Esophagus muscularis mucosa (tissue), 4 donors: ENCODE measurements at regions not wholly inside any gene's neighbourhood (a gene's known extent, or its start where the extent isn't known, plus 50 kb on each side); places are given as distances from the start of the nearest gene placed in this dataset.

Source experiments
- CTCF ChIP-seq, 3 experiments: fragments of 200-600 bp in 2 of 3; fragments of 450-650 bp in 1 of 3; sonication (generic) in 2 of 3; IDR thresholded peaks; one replicate each; pipeline ENCODE4 v1.5.1; 2017 to 2019; ENCODE audit warnings: antibody characterized with exemption in 3 of 3, mild to moderate bottlenecking in 2 of 3, moderate library complexity in 1 of 3
- EP300 ChIP-seq: sonication (generic); formaldehyde crosslinking; IDR thresholded peaks from one replicate; pipeline ENCODE4 v1.6.1; 2017; ENCODE audit warnings: antibody characterized with exemption
- POLR2A ChIP-seq: fragments of 450-650 bp; IDR thresholded peaks from one replicate; pipeline ENCODE4 v1.6.1; 2017; ENCODE audit warnings: antibody characterized with exemption, moderate library complexity, mild to moderate bottlenecking, low read depth
- POLR2AphosphoS5 ChIP-seq, 2 donors: sonication (generic); formaldehyde crosslinking; IDR thresholded peaks; one replicate each; pipeline ENCODE4 v1.6.1; 2017; ENCODE audit warnings: antibody characterized with exemption in 2 of 2

DNA sequence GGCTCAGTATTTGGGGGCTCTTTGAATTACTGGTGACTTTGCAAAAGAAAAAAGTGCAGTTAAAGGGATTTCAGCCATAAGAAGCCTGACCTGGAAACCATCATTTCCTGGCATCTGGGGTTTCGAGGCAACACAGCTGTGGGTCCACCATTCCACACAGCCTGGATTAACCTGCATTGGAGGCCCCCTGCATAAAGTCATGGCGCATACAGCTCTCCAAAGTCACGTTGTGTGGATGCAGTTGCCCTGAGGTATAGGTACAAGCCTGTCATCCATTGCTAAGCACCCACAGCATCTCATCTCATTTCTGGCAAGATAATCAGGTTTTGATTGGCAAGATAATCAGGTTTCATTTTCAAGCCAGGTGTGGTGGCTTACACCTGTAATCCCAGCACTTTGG is 54.5 kb upstream of the TAGAP start:
- TF ChIP-seq POLR2A = no peak
- TF ChIP-seq CTCF (IDR thresholded peaks at IDR 0.05) = no peak
- TF ChIP-seq POLR2AphosphoS5 (IDR thresholded peaks at IDR 0.05) = no peak
- TF ChIP-seq EP300 = no peak
